Neural progenitor cell (in vitro differentiated cells): ENCODE measurements at regions not wholly inside any gene's neighbourhood (a gene's known extent, or its start where the extent isn't known, plus 50 kb on each side); places are given as distances from the start of the nearest gene placed in this dataset.

Experiments
- CTCF ChIP-seq: fragments of 200-600 bp; sonication (generic); IDR thresholded peaks from 2 replicates; pipeline ENCODE4 v1.5.1; 2017; ENCODE audit warnings: antibody characterized with exemption, mild to moderate bottlenecking
- EZH2phosphoT487 ChIP-seq: fragments of 200-600 bp; sonication (generic); IDR thresholded peaks from 2 replicates; pipeline ENCODE4 v1.6.1; 2017; ENCODE audit warnings: antibody characterized with exemption

GRCh38 chr3:137468446-137468845 is 295.7 kb upstream of the SOX14 start:
- TF ChIP-seq CTCF (no peak), EZH2phosphoT487 (no peak)
